ENCODE measurements at regions not wholly inside any gene's neighbourhood (a gene's known extent, or its start where the extent isn't known, plus 50 kb on each side); places are given as distances from the start of the nearest gene placed in this dataset.

DNA sequence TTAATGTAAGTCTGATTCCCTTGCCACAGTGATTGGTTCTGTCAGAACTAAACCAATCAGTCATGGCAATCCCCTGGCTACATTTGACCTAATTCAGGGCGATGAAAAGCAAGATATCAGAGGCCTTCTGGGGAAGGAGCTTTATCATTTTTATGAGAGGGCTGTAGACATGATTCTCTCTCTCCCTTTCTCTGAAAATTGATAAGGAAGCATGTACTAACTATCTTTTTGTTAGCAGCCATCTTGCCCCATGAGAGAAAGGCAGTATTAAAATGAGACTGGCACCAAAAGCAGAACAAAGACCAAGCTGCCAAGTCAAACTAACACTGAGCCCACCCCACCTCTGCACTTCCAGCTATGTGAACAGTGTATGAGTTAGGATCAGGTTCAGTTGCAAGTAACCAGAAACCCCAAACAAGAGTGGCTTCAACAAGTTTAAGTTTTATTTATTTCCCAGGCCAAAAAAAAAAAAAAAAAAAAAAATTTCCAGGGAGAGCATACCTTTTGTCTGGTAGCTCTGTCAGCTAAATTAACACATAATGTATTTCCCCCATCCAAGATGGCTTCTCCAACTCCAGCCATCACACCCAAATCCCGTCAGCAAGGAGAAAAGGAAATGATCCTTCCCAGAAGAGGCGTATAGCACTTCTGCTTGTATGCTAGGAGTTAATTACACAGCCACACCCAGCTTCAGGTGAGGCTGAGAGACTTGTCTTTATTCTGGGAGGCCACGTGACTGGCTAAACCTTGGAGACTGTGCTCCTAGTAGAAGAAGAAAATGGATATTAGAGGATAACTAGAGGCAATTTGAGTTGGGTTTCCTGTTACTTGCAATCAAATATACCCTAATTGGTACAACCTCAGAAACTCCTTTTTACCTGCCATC lies 105.8 kb upstream of the RALGPS2 start:
- DNase-seq = peak in 1 of 2 experiments; percentile 15
- TF ChIP-seq POLR2A (IDR thresholded peaks at IDR 0.05; ENCODE audit: low read length) = no peak
- TF ChIP-seq GATA1 (IDR thresholded peaks at IDR 0.05; ENCODE audit: low read depth, low read length) = no peak

DNA sequence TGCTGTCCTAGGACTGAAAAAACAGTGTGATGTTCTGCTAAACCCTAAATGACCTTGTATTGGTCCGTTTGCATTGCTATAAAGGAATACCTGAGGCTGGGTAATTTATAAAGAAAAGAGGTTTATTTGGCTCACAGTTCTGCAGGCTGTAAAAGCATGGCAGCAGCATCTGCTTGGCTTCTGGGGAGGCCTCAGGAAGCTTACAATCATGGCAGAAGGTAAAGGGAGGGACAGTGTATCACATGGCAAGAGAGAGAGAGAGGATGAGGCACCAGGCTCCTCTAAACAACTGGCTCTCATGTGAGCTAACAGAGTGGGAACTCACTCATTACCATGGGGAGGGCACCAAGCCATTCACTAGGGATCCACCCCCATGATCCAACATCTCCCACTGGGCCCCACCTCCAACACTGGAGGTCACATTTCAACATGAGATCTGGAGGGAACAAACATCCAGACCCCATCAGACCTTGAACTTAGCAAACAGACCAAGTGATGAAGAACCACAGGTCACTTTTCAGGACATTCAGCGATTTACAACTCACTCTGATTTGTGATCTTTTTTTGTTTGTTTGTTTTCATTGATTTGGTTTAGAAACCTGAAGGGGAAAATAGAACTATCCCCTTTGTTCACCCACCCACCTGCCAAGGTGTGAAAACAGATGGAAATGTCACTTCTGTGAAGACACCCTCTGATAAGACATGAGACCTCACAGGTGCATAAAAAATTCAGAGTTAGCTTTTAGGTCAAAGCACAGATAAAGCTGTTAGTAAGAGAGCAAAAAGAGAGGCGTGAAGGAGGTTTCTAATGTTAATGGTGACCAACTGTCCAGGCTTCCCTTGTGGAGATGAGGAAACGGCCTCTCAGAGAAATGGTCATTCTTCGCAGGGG lies 104.2 kb upstream of the RALGPS2 start:
- DNase-seq = no peak
- TF ChIP-seq POLR2A (IDR thresholded peaks at IDR 0.05; ENCODE audit: low read length) = no peak
- no peak for TF ChIP-seq GATA1 (IDR thresholded peaks at IDR 0.05; ENCODE audit: low read depth, low read length)

DNA sequence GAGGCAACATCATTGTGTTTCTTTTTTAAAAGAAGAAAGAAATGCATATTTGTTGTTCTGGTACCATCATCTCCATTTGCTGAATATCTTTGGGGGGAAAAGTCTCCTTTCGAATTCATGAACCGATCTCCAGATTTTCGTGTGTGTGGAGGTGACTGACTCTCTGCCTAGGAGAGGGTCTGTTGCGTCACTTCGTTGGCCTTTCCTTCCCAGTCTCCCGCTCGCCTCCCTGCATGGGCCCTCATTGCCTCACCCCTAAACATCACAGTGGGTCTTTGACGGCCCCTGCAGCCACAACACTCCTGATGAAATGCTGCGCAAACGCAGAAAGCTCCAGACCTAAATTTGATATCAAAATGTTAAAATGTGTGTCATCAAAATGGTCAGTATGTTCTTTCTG lies 103.2 kb upstream of the RALGPS2 start:
- no peak for DNase-seq
- TF ChIP-seq POLR2A (IDR thresholded peaks at IDR 0.05; ENCODE audit: low read length) = no peak
- TF ChIP-seq GATA1 (IDR thresholded peaks at IDR 0.05; ENCODE audit: low read depth, low read length) = no peak

DNA sequence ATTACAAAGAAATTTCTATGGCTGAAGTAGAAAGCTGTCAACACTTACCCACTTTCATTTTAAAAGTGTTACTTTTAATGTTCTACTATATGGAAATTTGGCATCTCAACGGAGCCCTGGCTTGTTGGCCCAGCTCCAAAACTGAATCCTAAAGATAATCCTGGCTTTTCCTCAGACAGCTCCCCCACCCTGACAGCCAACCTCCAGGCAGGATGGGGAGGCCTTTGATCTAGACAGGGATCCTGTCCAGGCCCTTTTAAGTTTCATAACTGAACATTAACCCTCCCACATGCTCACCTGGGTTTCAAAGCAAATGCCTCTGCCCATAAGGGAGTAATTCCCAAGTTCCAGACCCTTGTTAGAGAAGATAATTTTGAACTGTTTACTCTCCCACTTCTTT lies 99.3 kb upstream of the RALGPS2 start:
- DNase-seq = no peak
- TF ChIP-seq POLR2A (IDR thresholded peaks at IDR 0.05; ENCODE audit: low read length) (no peak), GATA1 (IDR thresholded peaks at IDR 0.05; ENCODE audit: low read depth, low read length) (no peak)

DNA sequence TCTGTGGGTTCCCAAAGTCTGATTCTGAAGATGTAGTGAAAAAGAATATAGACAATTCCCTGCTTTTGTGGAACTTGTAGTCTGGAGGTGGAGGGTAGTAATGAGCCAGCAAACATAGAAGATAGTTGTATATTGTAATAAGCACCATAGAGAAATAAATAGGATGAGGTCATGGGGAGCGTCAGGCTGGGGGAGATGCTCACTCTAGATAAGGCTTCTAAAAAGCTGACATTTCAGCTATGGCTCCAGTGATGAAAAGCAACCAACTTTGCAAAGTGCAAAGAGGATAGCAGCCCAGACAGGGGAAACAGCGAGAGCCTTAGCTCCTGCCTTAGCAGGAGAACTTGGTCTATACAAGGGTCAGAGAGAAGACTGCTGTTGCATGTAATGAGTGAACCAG lies 98.0 kb upstream of the RALGPS2 start:
- TF ChIP-seq POLR2A (IDR thresholded peaks at IDR 0.05; ENCODE audit: low read length) (no peak), GATA1 (IDR thresholded peaks at IDR 0.05; ENCODE audit: low read depth, low read length) (no peak)
- DNase-seq = peak in 1 of 2 experiments; percentile 11

DNA sequence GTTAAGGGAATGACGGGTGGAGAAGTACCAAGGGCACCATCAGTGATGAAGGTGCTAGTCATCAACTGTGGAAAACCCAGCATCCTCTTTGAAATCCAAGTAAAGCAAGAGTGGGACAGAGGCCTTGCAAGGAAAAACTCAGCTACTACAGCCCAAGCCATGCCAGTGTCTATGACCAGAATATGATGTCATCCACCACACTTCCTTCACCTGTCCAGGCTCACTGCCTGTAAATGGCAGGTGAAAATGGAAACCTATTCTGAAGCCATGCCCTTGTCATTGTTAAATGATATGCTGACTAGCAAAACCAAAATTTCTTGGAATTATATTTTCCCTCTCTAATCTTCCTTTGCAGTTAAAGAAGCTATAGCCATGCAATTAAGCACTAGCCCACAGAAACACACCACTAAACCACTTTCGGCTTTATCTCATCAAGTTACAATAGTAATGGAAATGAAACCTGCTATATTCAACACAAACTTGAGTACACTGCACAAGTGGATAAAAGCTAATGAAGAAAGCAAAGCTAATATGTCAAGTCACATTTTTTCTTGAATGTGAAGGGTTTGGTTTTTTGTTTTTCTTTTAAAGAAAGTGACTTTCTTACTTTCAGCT lies 96.3 kb upstream of the RALGPS2 start:
- no peak for DNase-seq
- TF ChIP-seq GATA1 (IDR thresholded peaks at IDR 0.05; ENCODE audit: low read depth, low read length) (no peak), POLR2A (IDR thresholded peaks at IDR 0.05; ENCODE audit: low read length) (no peak)

DNA sequence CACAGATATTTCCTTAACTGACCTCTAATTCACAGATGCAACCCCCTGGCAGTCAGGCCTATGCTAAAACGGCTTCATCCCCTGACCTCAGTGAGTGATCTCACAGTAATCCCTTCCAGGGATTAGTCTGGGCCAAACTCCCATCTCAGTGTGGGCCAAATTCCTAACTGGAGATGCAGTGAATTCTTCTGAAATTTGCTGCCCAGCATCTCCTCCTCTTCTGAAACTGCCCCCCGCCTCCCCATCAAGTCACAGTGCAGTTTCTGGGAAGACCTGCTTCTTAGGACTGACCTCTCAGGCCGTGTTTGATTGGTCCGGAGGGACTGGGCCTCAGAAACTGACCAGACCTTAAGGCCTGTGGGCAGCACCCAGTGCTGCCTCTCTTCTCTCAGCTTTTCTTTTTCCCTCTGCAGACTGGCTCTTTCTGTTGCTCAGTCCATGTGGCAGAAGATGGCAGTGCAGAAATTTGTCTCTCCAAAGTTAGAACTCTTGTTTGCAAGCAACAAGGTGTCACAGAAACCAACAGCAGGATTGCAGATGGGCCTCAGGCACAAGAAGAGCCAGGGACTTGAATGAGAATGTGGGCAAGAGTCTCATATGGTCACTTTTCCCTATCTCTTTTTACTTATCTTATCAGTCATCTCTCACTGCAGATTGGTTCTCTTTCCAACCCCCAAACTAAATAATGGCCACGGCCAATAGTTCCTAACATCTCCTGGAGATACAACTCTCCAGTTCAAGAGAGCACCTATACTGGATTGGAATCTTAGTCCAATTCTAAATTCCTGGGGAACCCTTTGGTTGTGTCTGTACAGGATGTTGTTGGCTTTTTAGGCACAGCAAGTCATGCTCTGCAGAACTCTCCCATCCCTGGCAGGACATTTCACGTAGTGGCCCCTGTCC lies 95.5 kb upstream of the RALGPS2 start:
- TF ChIP-seq GATA1 (IDR thresholded peaks at IDR 0.05; ENCODE audit: low read depth, low read length) (no peak), POLR2A (IDR thresholded peaks at IDR 0.05; ENCODE audit: low read length) (no peak)
- no peak for DNase-seq

DNA sequence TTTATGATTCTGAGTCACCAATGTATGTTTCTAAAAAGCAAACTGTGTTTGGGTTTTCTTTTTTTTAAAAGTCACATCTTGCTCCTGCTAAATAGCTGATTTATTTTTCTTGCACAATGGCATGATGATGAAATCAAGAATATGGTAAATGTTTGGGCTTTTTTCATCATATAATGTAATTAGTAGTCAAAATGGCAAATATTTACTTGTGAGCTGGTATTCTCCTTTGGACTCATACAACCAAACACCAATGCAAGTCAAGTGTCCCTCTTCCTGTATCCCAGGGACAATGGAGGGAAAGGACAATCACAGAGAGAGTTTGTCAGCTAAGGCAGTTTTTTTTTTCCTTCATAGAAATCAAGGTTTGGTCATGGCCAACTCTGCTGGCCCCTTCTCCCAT lies 94.6 kb upstream of the RALGPS2 start:
- no peak for TF ChIP-seq GATA1 (IDR thresholded peaks at IDR 0.05; ENCODE audit: low read depth, low read length)
- TF ChIP-seq POLR2A (IDR thresholded peaks at IDR 0.05; ENCODE audit: low read length) = no peak
- no peak for DNase-seq

DNA sequence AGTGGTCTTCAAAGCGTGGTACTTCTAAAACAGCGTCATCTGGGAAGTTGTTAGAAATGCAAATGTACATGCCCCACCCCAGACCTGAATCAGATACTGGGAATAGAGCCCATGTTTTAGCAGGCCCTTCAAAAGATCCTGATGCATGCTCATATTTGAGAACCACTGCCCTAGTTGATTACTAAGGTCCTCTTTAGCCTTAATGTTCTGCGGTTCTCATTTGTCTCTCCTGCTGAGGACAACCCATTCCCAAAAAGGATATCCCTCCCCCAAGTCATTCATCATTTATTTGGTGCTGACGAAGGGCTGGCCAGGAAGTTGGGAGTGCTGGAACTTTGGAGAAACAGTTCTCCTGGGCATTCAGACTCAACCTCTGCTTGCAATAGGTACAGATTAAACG lies 92.4 kb upstream of the RALGPS2 start:
- DNase-seq = no peak
- TF ChIP-seq GATA1 (IDR thresholded peaks at IDR 0.05; ENCODE audit: low read depth, low read length) (no peak), POLR2A (IDR thresholded peaks at IDR 0.05; ENCODE audit: low read length) (no peak)

DNA sequence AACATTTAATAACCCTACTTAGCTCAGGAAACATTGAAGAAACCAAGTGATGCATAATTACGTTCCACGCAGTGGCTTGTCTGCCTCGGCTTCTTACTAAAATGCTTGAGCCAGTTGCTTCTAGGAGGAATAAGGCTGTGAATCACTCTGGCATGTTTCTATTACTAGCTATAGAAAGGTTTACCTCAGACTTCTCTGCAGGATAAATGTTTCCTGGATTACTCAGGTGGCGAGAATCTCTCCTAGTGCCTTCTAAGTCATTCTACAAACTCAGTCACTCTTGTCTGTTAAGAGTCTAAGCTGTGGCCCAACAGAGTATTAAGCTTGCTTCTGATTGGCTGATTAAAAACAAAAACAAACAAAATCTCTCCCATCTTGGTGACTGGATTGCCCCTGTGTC lies 92.0 kb upstream of the RALGPS2 start:
- DNase-seq = no peak
- TF ChIP-seq GATA1 (IDR thresholded peaks at IDR 0.05; ENCODE audit: low read depth, low read length) = no peak
- no peak for TF ChIP-seq POLR2A (IDR thresholded peaks at IDR 0.05; ENCODE audit: low read length)

DNA sequence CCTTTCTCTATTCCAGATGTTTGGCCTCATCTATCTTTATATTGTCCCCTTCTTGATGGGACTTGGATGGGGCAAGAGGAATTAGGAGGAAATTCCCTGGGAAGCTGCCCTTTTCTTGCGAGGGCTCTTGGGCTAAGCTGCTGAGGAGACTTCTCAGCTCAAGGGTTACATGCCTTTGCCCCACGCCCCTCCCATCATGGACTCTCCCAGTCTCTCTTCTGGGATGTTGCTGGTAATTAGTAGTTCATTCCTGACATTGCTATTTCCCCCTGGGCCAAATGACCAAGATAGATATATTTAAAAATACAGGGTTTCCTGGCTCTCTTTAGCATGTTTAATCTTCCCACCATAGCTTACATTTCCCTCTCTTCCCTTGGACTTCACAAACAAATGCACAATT lies 90.6 kb upstream of the RALGPS2 start:
- TF ChIP-seq GATA1 (IDR thresholded peaks at IDR 0.05; ENCODE audit: low read depth, low read length) = no peak
- no peak for TF ChIP-seq POLR2A (IDR thresholded peaks at IDR 0.05; ENCODE audit: low read length)
- DNase-seq = no peak

DNA sequence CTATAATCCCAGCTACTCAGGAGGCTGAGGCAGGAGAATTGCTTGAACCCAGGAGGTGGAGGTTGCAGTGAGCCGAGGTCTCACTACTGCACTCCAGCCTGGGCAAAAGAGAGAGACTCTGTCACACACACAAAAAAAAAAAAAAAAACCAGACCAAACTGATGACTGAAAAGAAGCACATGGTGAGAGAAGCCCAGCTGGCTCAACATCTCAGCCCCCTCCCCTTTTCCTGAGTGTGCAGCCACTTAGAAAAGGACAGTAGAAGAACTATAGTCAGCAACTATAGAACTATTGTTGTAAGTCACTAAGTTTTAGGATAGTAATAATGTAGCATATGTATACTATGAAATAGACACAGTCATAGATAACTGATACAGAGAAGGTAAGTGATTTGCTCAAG lies 87.2 kb upstream of the RALGPS2 start:
- DNase-seq = no peak
- no peak for TF ChIP-seq POLR2A (IDR thresholded peaks at IDR 0.05; ENCODE audit: low read length)
- no peak for TF ChIP-seq GATA1 (IDR thresholded peaks at IDR 0.05; ENCODE audit: low read depth, low read length)

DNA sequence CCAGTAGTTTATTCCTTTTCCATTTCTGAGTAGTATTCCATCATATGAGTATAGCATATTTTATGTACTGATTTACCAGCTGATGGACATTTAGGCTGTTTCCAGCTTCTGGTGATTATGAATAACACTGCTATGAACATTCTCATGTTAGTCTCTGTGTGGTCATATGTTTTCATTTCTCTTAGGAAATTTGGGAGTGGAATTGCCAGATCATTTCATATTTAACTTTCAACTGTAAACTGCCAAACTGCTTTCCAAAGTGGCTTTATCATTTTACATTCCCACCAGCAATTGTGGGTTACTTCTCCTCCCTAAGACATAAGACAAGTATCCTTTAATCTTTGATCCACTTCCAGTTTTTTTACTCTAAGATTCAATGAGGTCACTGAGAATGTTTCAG lies 85.7 kb upstream of the RALGPS2 start:
- TF ChIP-seq POLR2A (IDR thresholded peaks at IDR 0.05; ENCODE audit: low read length) = no peak
- TF ChIP-seq GATA1 (IDR thresholded peaks at IDR 0.05; ENCODE audit: low read depth, low read length) = no peak
- no peak for DNase-seq
